NCI-H460 (cell line): ENCODE measurements at regions not wholly inside any gene's neighbourhood (a gene's known extent, or its start where the extent isn't known, plus 50 kb on each side); places are given as distances from the start of the nearest gene placed in this dataset.

Experiments
- DNase-seq: peaks from one replicate; pipeline ENCODE4 v3.0.0-alpha.2; 2016; ENCODE audit warnings: low read depth; ENCODE audit errors: extremely low read depth

DNA sequence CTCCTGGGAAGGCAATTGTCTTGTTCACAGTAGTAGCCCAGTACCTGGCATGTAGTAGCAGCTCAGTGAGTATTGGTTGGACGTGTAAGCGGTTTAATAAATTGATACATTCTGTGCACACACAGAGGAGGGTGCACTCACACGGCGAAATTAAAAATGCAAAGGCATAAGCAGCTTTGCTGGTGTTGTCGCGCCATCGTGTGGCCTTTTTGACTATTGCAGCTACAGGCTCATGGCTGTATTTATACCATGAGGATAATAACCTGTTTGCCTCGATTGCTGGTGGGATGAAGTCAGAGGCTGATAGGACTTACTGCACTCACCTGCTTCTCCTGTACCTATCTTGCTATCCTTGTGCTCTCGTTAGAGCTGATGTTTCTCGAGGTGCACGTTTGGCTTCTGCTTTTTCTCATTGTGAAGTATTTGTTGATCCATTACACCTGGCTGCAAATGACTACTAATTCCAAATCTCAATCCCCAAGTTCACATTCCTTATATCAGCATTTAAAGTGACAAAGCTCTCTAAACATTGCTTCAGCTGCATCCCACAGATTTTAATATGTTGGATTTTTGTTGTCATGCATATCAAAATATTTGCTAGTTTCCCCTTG is 61.5 kb downstream of the TBXT start:
- DNase-seq, result peak; percentile 82

GRCh38 chr6:166105341-166106075 is 62.1 kb downstream of the TBXT start:
- no peak for DNase-seq

- DNase-seq, result no peak
Measured at GRCh38 chr6:166104872-166105271, 62.8 kb downstream of the TBXT start.

DNA sequence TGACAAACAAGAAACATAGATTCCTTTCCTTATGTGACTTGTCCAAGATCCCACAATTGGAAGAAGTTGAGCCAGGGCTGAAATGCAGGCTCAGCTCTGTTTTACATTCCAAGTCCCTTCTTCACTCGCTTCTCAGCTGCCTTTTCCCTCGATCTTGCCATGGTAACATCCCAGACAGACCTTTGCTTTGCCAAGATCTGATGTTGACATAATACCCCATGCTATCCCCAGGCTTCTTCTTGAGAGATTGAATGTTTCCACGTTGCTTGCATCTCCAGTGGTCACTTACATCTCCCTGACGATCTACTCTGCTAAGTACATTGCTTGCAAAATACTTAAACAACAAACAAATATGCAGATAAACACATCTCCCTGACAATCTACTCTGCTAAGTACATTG is 63.5 kb downstream of the TBXT start:
- DNase-seq, result no peak

DNA sequence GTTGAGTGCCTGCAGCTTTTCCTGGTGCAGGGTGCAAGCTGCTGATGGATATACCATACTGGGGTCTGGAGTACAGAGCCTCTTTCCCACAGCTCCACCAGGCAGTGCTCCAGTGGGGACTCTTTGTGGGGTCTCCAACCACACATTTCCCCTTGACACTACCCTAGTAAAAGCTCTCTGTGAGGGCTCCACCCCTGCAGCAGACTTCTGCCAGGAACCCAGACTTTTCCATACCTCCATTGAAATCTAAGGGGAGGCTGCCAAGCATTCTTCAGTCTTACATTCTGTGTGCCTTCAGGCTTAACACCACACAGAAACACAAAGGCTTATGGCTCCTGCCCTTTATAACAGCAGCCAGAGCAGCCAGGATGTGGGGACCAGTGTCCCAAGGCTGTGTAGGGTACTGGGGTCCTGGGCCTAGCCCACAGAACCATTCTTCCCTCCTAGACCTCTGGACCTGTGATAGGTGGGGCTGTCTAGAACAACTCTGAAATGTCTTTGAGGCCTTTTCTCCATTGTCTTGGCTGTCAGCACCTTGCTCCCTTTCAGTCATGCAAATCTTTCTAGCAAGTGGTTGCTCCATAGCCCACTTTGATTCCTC is 65.7 kb downstream of the TBXT start:
- no peak for DNase-seq

DNA sequence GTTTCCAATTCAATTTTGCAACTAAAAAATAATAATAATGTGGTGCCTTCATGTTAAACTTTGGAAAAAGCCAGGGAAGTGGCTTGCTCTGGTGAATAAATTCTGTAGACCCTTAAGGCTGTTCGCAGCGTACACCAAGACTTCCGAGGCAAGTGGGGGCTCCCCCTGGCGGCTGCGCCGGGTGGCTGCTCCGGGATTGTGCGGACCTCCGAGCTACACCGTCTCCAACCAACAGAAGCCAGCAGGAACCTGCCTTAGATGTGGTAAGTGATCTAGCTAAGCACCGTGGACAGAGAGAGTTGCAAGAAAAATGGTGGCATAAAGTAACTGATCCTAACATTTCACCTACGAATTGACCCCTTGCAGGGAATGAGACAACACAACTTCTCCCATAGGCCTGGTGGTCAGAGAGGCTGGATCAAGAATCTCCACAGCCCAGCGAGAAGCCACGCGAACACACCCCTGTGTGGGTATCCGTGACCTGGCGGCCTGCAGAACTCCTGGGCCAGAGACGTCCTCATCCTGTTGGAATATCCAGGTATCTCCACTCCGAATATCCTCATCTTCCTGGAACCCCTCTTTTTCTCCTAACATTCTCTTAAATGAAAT is 69.6 kb downstream of the TBXT start:
- DNase-seq, result peak; percentile 81

DNA sequence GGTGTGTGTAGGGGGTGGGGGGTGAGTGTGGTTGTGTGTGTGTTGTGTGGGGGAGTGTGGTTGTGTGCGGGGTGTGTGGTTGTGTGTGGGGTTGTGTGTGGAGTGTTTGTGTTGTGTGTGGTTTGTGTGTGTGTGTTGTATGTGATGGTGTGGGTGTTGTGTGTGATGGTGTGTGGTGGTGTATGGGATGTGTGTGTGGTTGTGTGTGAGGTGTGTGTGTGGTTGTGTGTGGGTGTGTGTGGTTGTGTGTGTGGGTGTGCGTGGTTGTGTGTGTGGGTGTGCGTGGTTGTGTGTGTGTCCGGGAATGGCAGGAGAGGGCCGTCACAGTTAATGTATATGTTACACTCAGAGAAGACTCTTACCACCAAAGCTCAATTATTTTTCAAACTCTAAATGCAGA is 79.8 kb downstream of the TBXT start:
- no peak for DNase-seq

DNA sequence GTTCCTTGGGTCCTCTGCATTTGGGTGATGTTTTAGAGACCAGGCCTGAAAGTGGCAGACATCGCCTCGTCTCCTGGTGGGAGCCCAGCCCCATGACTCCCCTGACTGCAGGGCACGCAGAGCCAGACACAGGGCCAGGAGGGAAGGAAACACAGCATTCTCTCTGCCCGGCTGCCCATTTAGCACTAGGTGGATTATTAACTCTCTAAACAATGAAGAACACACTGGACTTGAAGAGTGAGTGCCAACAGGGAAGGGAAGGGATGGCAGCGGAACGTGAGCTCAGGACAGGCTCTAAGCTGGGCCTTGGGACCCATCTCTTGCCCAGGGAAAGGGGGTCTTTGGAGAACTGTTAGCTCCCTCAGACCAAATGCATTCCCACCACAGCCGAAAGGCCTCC is 80.4 kb downstream of the TBXT start:
- no peak for DNase-seq

DNA sequence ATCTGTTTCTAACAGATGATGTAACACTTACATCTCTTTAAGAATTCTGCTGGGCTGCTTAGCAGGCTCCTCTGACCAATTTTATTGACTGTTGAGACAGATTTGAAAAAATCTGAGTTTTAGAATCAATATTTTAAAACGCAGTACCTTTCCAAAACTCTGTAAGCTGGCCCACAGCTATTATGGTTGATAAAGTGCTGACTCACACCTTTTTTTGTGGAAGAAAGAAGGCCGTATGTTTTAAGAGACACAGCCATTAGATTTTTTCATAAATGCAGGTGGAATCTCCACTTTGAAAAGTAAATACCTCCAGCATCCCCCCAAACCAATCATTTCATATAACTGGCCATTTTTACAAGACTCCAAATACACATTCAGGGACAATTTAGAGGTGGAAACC is 82.2 kb downstream of the TBXT start:
- DNase-seq, result no peak

DNA sequence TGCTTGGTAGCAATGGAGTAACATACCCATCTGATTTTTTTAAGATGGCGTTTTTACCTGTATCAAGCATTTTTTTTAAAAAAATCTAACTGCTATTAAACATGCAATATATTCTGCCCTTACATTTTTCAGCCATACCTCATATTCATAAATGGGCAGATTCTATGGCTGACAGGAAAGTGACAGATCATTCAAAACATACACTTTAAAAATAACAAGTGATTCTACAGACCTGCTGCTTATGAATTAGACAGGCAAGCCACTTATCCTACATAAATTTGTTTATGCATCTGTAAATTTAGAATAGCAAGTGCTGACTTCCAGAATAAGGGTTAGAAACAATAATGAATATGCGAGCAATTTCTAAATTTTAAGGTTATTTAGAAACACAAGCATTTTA is 82.7 kb downstream of the TBXT start:
- DNase-seq, result no peak

GRCh38 chr6:166079841-166080240 is 87.8 kb downstream of the TBXT start:
- no peak for DNase-seq

- no peak for DNase-seq
Measured at GRCh38 chr6:166078294-166078693, 89.4 kb downstream of the TBXT start.

DNA sequence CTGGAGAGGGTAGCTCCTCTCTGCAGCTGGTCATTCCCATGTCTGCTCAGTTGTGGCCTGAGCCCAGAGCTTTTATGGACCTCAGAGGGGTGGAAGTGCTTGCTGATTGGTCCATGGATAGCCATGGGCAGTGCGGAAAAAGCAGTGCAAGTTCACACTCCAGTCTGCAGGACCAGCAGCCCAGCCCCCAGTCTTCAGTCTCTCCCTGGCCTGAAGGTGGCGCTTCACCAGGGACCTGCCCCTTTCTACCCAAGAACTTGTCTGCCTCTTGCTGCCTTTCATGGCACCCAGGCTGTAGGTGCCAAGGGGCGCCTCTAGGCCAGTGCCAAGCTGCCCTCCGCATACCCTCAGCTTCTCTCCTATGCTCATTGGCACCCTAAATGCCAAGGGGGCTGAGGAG is 91.0 kb downstream of the TBXT start:
- DNase-seq, result no peak

GRCh38 chr6:166075925-166076324 is 91.7 kb downstream of the TBXT start:
- DNase-seq, result no peak

GRCh38 chr6:166075186-166075585 is 92.5 kb downstream of the TBXT start:
- no peak for DNase-seq

DNA sequence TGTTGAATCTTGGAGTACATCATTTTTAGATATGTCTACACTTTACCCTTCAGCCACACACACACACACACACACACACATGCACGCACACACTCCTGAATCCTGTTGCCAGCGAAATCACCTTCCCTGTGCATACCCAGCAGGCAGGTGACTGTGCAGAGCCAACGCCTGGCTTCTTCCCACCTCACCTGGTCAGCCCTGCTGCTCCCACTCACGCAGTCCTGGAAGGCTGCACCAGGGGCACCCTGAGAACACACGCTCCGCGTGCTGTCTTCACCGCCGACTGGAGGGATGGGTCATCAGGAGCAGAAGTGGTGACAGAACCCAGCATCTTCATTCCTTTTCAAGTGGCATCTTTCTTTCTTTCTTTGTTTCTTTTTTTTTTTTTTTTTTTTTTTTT is 94.6 kb downstream of the TBXT start:
- DNase-seq, result no peak

DNA sequence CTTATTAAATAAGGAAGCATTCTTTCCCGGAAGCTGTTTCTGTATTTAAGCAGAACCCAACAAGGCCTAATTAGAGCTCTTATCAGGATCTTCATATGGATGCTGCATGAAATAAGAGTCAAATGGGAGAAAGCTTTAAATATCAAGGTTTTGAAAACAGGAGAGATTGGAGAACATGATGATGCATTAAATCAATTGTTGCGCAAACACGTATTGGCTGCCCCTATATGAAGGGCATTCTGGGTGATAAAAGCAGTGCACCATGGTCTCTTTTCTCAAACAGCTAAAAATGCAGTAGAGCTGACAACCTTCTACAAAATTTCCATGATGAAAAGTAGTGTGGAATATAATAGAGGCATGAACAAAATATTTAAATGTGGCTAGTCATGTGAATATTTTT is 98.9 kb downstream of the TBXT start:
- DNase-seq, result no peak

GRCh38 chr6:166058064-166058739 is 109.4 kb downstream of the TBXT start:
- DNase-seq, result no peak

GRCh38 chr6:166057431-166057830 is 110.2 kb downstream of the TBXT start:
- no peak for DNase-seq

DNA sequence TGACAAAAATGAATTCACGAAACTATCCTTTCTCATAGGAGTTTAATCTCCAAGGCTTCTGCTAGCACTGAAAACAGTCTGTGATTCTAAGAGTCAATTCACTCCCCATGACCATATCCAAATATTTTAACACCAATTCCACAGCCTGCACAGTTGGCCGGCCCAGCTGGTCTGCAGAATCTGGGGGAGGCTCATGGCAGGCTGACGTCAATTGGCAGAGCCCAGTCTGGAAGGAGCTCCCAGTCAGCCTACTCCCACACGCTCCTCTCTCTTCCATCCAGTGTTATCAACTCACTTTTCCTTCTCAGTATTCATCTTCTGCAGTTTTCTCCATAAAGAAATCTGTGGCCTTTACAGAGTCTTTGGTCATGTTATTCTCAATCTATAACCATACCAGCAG is 111.0 kb downstream of the TBXT start:
- no peak for DNase-seq

DNA sequence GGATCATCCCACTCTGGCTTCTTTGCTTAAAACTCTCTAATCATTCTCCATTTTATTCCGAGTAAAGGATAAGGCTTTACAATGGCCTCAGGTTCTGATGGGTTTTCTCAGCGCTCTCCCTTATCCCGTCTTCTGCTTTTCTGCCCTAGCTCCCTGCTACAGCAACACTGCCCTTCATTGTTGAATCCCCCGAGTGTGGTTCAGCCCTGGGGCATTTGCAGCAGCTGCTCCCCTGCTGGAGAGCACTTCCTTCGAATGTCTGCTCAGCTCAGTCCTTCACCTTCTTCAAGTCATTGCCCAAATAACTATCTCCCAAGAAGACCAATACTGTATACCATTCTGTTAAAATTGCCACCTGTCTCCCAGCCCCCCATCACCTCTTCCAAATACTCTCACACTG is 111.8 kb downstream of the TBXT start:
- no peak for DNase-seq
